NCI-H1092 treated with DMSO at 0.1 percent for 48 hours (cell line): ENCODE measurements at regions not wholly inside any gene's neighbourhood (a gene's known extent, or its start where the extent isn't known, plus 50 kb on each side); places are given as distances from the start of the nearest gene placed in this dataset.
A peak's percentile ranks its signal among the peaks of the same experiment; 100 is the strongest.

ENCODE experiments used
- DNase-seq: peaks from one replicate; lab custom pipeline; 2025; lab: John Stamatoyannopoulos, UW

- no peak for DNase-seq
Observed at GRCh38 chr10:3426190-3426845, 253.7 kb upstream of the PITRM1 start.

- no peak for DNase-seq
Observed at GRCh38 chr10:3425716-3426115, 253.1 kb upstream of the PITRM1 start.

- DNase-seq, result no peak
Observed at GRCh38 chr10:3425261-3425660, 252.7 kb upstream of the PITRM1 start.

- DNase-seq, result peak; percentile 29
Observed at GRCh38 chr10:3424111-3424851, 251.7 kb upstream of the PITRM1 start.

- DNase-seq, result no peak
Observed at GRCh38 chr10:3423384-3423783, 250.8 kb upstream of the PITRM1 start.

GRCh38 chr10:3422282-3422681 lies 249.7 kb upstream of the PITRM1 start:
- DNase-seq, result no peak

- DNase-seq, result no peak
Observed at GRCh38 chr10:3421537-3422257, 249.1 kb upstream of the PITRM1 start.

- DNase-seq, result no peak
Observed at GRCh38 chr10:3420527-3421469, 248.2 kb upstream of the PITRM1 start.

GRCh38 chr10:3419719-3420495 lies 247.3 kb upstream of the PITRM1 start:
- DNase-seq, result no peak

GRCh38 chr10:3418926-3419325 lies 246.3 kb upstream of the PITRM1 start:
- no peak for DNase-seq

GRCh38 chr10:3418041-3418754 lies 245.6 kb upstream of the PITRM1 start:
- no peak for DNase-seq

GRCh38 chr10:3417096-3417495 lies 244.5 kb upstream of the PITRM1 start:
- no peak for DNase-seq

- no peak for DNase-seq
Observed at GRCh38 chr10:3415878-3416605, 243.5 kb upstream of the PITRM1 start.

GRCh38 chr10:3415038-3415736 lies 242.6 kb upstream of the PITRM1 start:
- DNase-seq, result no peak

GRCh38 chr10:3414667-3415023 lies 242.1 kb upstream of the PITRM1 start:
- DNase-seq, result no peak

GRCh38 chr10:3413937-3414666 lies 241.5 kb upstream of the PITRM1 start:
- DNase-seq, result no peak

- no peak for DNase-seq
Observed at GRCh38 chr10:3412646-3413045, 240.1 kb upstream of the PITRM1 start.

GRCh38 chr10:3412071-3412582 lies 239.5 kb upstream of the PITRM1 start:
- no peak for DNase-seq
